AG04450 (cell line): ENCODE measurements at regions not wholly inside any gene's neighbourhood (a gene's known extent, or its start where the extent isn't known, plus 50 kb on each side); places are given as distances from the start of the nearest gene placed in this dataset.

Source experiments
- CTCF ChIA-PET: fragments of 300-600, 350-600 bp; formaldehyde crosslinking; extraction: SDS; loops from one replicate; lab custom pipeline; 2022; ENCODE audit warnings: antibody characterized with exemption, inconsistent platforms; lab: Charles Lee
- POLR2A ChIA-PET: fragments of 350-600 bp; formaldehyde crosslinking; extraction: SDS; loops from one replicate; lab custom pipeline; 2021; ENCODE audit warnings: antibody characterized with exemption, inconsistent platforms; lab: Yijun Ruan, JAX
- DNase-seq: peaks from one replicate; pipeline ENCODE4 v3.0.0-alpha.2; 2011; ENCODE audit warnings: low read depth, low spot score
- H3K27ac ChIP-seq: one replicate; pipeline ENCODE4 v1.5.1; 2012; ENCODE audit warnings: low read depth, low read length, control low read depth
- H3K27me3 ChIP-seq: one replicate; pipeline ENCODE4 v1.6.0; 2012; ENCODE audit warnings: low read length; ENCODE audit not compliant: control insufficient read depth, insufficient read depth
- H3K4me3 ChIP-seq: 2 replicates; pipeline ENCODE4 v1.5.1; 2011; ENCODE audit warnings: mild to moderate bottlenecking, low read depth, low read length, control low read depth
- H3K9me3 ChIP-seq: 2 replicates; pipeline ENCODE4 v1.5.1; 2012; ENCODE audit warnings: low read length; ENCODE audit not compliant: control insufficient read depth, insufficient read depth
- TF ChIP-seq, protein P1 (sequence below): IDR thresholded peaks from 2 replicates; pipeline ENCODE4 v1.5.1; 2011; ENCODE audit warnings: low read depth, low read length, control low read depth, inconsistent platforms

DNA sequence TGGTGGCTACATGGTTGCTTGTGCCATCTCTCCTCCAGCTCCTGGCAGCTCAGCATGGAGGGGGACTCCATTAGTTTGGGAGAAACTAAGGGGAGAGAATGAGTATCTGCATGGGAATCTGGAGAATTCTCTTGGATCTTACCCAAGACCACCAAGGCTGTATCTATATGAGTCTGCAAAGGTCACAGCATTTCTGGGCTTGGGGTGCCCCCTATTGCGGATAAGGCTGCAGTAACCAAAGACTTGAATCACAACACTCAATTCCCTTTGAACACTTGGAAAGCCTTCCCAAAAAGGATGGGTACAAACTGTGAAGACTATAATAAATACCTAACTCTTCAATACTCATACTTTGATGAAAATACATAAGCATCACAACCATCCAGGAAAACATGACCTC lies 623.5 kb upstream of the NR3C2 start:
- POLR2A ChIA-PET = no interaction called here
- DNase-seq = no peak
- Histone ChIP-seq H3K27ac (no peak overlapping the region), H3K27me3 (no peaks in the 10 kb centered on the region), H3K4me3 (no peak overlapping the region), H3K9me3 (no peaks in the 10 kb centered on the region; the same call in 1 of the 2 replicates)
- CTCF ChIA-PET = no interaction called here
- TF ChIP-seq, protein P1, sequence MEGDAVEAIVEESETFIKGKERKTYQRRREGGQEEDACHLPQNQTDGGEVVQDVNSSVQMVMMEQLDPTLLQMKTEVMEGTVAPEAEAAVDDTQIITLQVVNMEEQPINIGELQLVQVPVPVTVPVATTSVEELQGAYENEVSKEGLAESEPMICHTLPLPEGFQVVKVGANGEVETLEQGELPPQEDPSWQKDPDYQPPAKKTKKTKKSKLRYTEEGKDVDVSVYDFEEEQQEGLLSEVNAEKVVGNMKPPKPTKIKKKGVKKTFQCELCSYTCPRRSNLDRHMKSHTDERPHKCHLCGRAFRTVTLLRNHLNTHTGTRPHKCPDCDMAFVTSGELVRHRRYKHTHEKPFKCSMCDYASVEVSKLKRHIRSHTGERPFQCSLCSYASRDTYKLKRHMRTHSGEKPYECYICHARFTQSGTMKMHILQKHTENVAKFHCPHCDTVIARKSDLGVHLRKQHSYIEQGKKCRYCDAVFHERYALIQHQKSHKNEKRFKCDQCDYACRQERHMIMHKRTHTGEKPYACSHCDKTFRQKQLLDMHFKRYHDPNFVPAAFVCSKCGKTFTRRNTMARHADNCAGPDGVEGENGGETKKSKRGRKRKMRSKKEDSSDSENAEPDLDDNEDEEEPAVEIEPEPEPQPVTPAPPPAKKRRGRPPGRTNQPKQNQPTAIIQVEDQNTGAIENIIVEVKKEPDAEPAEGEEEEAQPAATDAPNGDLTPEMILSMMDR = no peak

DNA sequence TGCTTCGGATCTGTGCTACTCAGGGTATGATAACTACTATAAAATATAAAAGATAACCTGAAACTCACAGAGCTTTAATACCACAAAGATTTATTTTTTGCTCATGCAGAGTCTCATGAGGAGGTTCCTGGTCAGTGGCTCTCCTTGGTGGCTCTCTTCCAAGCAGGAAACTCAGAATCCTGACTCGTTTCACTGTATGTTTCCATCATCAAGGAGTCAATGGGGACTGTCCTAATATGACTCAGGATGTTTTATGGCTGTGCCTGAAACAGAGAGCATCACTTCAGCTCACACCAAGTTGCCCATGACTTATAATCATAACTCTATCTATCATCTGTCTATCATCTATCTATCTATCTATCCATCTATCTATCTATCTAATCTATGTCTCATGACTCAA lies 620.8 kb upstream of the NR3C2 start:
- ChIA-PET CTCF (no interaction called here), POLR2A (no interaction called here)
- no peak for DNase-seq
- TF ChIP-seq, protein P1 = no peak
- Histone ChIP-seq H3K27me3 (no peaks in the 10 kb centered on the region), H3K27ac (no peak overlapping the region), H3K4me3 (no peak overlapping the region), H3K9me3 (no peaks in the 10 kb centered on the region; the same call in 1 of the 2 replicates)

DNA sequence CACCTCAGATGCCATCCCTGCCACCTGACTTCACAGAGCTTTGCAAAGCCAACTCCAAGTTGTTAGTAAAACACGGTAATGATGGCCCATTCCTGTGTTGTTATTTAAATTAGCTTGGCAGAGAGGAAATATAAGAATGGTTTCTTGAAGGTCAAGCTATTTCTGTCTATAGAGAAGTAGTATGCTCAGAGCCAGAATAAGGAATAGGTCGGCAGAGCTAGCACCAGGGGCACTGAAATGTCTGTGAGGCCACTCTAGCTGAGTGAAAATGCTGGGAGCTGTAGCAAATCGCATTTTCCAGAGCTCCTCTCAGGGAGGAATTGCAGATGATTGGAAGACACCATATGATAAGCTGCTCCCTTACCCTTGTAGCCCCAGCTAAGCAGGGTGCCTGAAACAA lies 615.4 kb upstream of the NR3C2 start:
- no peak for DNase-seq
- H3K27ac ChIP-seq = no peak overlapping the region
- H3K9me3 ChIP-seq = no peaks in the 10 kb centered on the region
- no peaks in the 10 kb centered on the region for H3K27me3 ChIP-seq
- ChIA-PET CTCF (no interaction called here), POLR2A (no interaction called here)
- no peak overlapping the region for H3K4me3 ChIP-seq
- TF ChIP-seq, protein P1 = no peak

DNA sequence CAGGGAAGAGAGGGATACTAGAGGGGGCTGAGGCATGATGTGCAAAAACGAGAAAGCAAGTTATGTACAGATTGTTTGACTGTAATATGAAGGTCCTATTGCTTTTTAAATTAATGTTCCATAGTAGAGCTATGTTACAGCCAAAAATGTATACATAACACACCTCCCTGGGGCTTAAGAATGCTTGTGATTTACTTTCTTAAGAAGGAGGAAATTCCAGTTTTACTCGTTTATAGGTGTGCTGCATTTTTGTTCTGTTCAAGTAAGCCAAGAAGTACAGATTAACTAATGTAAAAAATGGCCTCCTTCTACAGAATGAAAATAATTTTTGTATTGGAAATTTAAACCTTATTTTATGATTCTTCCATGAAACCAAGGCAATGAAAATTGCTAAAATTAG lies 614.4 kb upstream of the NR3C2 start:
- TF ChIP-seq, protein P1 = no peak
- Histone ChIP-seq H3K9me3 (no peaks in the 10 kb centered on the region), H3K27me3 (no peaks in the 10 kb centered on the region), H3K4me3 (no peak overlapping the region), H3K27ac (no peak overlapping the region)
- DNase-seq = no peak
- POLR2A ChIA-PET = no interaction called here
- CTCF ChIA-PET = no interaction called here

DNA sequence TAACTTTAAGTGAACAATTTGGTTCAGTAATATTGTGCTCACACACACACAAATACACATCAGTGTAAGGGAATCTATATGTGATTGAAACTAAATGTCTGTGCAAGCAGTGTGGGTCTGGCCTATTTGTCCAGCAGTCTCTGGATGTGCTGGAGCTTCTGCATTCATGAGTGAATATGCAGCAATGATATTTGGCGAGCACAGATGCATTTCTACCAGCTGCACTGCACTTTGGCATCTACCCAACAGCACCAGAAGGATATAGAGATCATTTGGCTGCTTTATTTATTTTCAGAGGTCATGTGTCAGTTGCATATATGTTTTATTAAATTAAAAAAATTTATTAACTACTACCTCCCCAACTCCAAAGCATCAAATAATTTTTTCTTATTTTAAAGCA lies 613.4 kb upstream of the NR3C2 start:
- Histone ChIP-seq H3K27me3 (no peaks in the 10 kb centered on the region), H3K9me3 (no peaks in the 10 kb centered on the region), H3K4me3 (no peak overlapping the region), H3K27ac (no peak overlapping the region)
- ChIA-PET CTCF (no interaction called here), POLR2A (no interaction called here)
- no peak for DNase-seq
- TF ChIP-seq, protein P1 = no peak
